ENCODE measurements at regions not wholly inside any gene's neighbourhood (a gene's known extent, or its start where the extent isn't known, plus 50 kb on each side); places are given as distances from the start of the nearest gene placed in this dataset.

GRCh38 chr18:57281519-57281918 is 70.8 kb upstream of the ST8SIA3 start (continued):
- TF ChIP-seq PBX2 (CRISPR knock-in tag; IDR thresholded peaks at IDR 0.05; ENCODE audit: low read depth) (no peak), PBX2 (tag; conservative IDR thresholded peaks at IDR 0.05; ENCODE audit: low read depth) (no peak), ZNF24 (IDR thresholded peaks at IDR 0.05) (no peak), HNRNPK (IDR thresholded peaks at IDR 0.05; ENCODE audit: low read depth, low read length, poor library complexity, severe bottlenecking) (no peak), POLR3A (IDR thresholded peaks at IDR 0.05; ENCODE audit: borderline replicate concordance, extremely low read depth, insufficient read depth, insufficient read length) (no peak), HBP1 (CRISPR knock-in tag; IDR thresholded peaks at IDR 0.05) (no peak), ZBTB26 (CRISPR knock-in tag; IDR thresholded peaks at IDR 0.05) (no peak), TCFL5 (CRISPR knock-in tag; conservative IDR thresholded peaks at IDR 0.05) (no peak), SIN3A (IDR thresholded peaks at IDR 0.05; ENCODE audit: borderline replicate concordance in 2 of 2, control insufficient read depth in 1 of 2, low read depth in 2 of 2, low read length in 2 of 2) (no peak)
